ENCODE measurements at regions not wholly inside any gene's neighbourhood (a gene's known extent, or its start where the extent isn't known, plus 50 kb on each side); places are given as distances from the start of the nearest gene placed in this dataset.
A peak's percentile ranks its signal among the peaks of the same experiment; 100 is the strongest.

- no peaks in the 10 kb centered on the region for H3K4me1 ChIP-seq (ENCODE audit: insufficient read depth, low read length)
- BruUV-seq (replicated peaks) = no TSS peak
- H3K4me2 ChIP-seq (ENCODE audit: low read length) = no peak overlapping the region
- no peaks in the 10 kb centered on the region for H3F3A ChIP-seq (ENCODE audit: low read length, unreplicated experiment)
- no peak overlapping the region for H3K27ac ChIP-seq (ENCODE audit: low read length)
- no peaks in the 10 kb centered on the region for H3K9me3 ChIP-seq (ENCODE audit: low read length)
- no peaks in the 10 kb centered on the region for H3K9me2 ChIP-seq (replicated peaks; ENCODE audit: low read length)
- H3K27me3 ChIP-seq (ENCODE audit: low read length) = no peaks in the 10 kb centered on the region
- ChIA-PET POLR2A (ENCODE audit: unreplicated experiment) (no interaction called here), CTCF (no interaction called here)
- intact Hi-C loops (cut with micrococcal nuclease) = no loop called here
- no peak overlapping the region for H2AFZ ChIP-seq (ENCODE audit: low read length)
- no peak for DNase-seq
- H4K20me1 ChIP-seq (ENCODE audit: low read length) = no peaks in the 10 kb centered on the region
- no peak for ATAC-seq
- no peak overlapping the region for H3K4me3 ChIP-seq (ENCODE audit: low read length)
- H3K9ac ChIP-seq (ENCODE audit: low read length) = no peak overlapping the region
- no peaks in the 10 kb centered on the region for H3K36me3 ChIP-seq (ENCODE audit: low read depth, low read length)
- no peaks in the 10 kb centered on the region for H3K79me2 ChIP-seq (ENCODE audit: low read length)
- TF ChIP-seq CTCF (conservative IDR thresholded peaks at IDR 0.05; ENCODE audit: low read depth, low read length) = no peak
Observed at GRCh38 chr4:13930155-13930554, 302.6 kb upstream of the BOD1L1 start.

GRCh38 chr4:13933191-13933590, 305.7 kb upstream of the BOD1L1 start:
- no peak for DNase-seq
- Histone ChIP-seq H3K9me3 (ENCODE audit: low read length) (no peaks in the 10 kb centered on the region), H3K27ac (ENCODE audit: low read length) (no peak overlapping the region), H4K20me1 (ENCODE audit: low read length) (no peaks in the 10 kb centered on the region), H3K9ac (ENCODE audit: low read length) (no peak overlapping the region), H3K79me2 (ENCODE audit: low read length) (no peaks in the 10 kb centered on the region), H3K9me2 (replicated peaks; ENCODE audit: low read length) (no peaks in the 10 kb centered on the region), H3K4me3 (ENCODE audit: low read length) (no peak overlapping the region), H3K4me1 (ENCODE audit: insufficient read depth, low read length) (no peaks in the 10 kb centered on the region), H3K27me3 (ENCODE audit: low read length) (no peaks in the 10 kb centered on the region), H3F3A (ENCODE audit: low read length, unreplicated experiment) (no peaks in the 10 kb centered on the region), H3K36me3 (ENCODE audit: low read depth, low read length) (no peaks in the 10 kb centered on the region), H2AFZ (ENCODE audit: low read length) (no peak overlapping the region), H3K4me2 (ENCODE audit: low read length) (no peak overlapping the region)
- no peak for TF ChIP-seq EZH2phosphoT487 (IDR thresholded peaks at IDR 0.05; ENCODE audit: borderline replicate concordance, low read length)
- TF ChIP-seq CTCF (conservative IDR thresholded peaks at IDR 0.05; ENCODE audit: low read depth, low read length) = 0 out of 2 replicates have a peak, but pooled peaks have one; percentile 8
- no peak for TF ChIP-seq EZH2 (IDR thresholded peaks at IDR 0.05; ENCODE audit: low read length, unreplicated experiment)
- no peak for ATAC-seq
- BruUV-seq (replicated peaks) = no TSS peak
- ChIA-PET CTCF (no interaction called here), POLR2A (ENCODE audit: unreplicated experiment) (no interaction called here)
- intact Hi-C loops (cut with micrococcal nuclease) = no loop called here

DNA sequence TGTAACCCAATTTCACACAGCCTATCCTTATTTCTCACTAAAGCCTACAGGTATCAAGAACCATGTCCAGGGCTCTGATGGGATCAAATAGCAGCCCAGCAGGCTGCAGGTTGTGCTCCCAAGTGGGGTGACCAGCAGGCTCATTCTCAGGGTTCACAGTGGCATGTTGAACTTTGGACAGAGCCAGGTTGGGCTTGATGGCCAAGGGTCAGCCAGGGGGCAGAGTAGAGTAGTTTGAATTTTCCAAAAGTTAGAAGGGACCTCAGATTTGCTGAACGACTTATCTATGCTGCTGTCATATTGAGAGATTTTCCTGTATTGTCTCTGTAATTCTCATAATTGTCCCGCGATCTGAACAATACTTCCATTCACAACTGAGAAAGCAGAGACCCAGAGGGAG, 310.8 kb upstream of the BOD1L1 start:
- Histone ChIP-seq H3K4me3 (ENCODE audit: low read length) (no peak overlapping the region), H2AFZ (ENCODE audit: low read length) (no peak overlapping the region), H3F3A (ENCODE audit: low read length, unreplicated experiment) (no peaks in the 10 kb centered on the region), H3K9ac (ENCODE audit: low read length) (no peak overlapping the region), H3K4me1 (ENCODE audit: insufficient read depth, low read length) (no peaks in the 10 kb centered on the region), H4K20me1 (ENCODE audit: low read length) (no peaks in the 10 kb centered on the region), H3K4me2 (ENCODE audit: low read length) (no peak overlapping the region), H3K9me2 (replicated peaks; ENCODE audit: low read length) (no peaks in the 10 kb centered on the region), H3K27me3 (ENCODE audit: low read length) (no peaks in the 10 kb centered on the region), H3K36me3 (ENCODE audit: low read depth, low read length) (no peaks in the 10 kb centered on the region), H3K79me2 (ENCODE audit: low read length) (no peaks in the 10 kb centered on the region), H3K27ac (ENCODE audit: low read length) (no peak overlapping the region), H3K9me3 (ENCODE audit: low read length) (no peaks in the 10 kb centered on the region)
- DNase-seq = no peak
- TF ChIP-seq EZH2 (IDR thresholded peaks at IDR 0.05; ENCODE audit: low read length, unreplicated experiment) = no peak
- TF ChIP-seq EZH2phosphoT487 (IDR thresholded peaks at IDR 0.05; ENCODE audit: borderline replicate concordance, low read length) = no peak
- no peak for TF ChIP-seq CTCF (conservative IDR thresholded peaks at IDR 0.05; ENCODE audit: low read depth, low read length)
- POLR2A ChIA-PET (ENCODE audit: unreplicated experiment) = no interaction called here
- BruUV-seq (replicated peaks) = no TSS peak
- ATAC-seq = no peak
- intact Hi-C loops (cut with micrococcal nuclease) = no loop called here
- CTCF ChIA-PET = no interaction called here
